ENCODE measurements at regions not wholly inside any gene's neighbourhood (a gene's known extent, or its start where the extent isn't known, plus 50 kb on each side); places are given as distances from the start of the nearest gene placed in this dataset.

DNA sequence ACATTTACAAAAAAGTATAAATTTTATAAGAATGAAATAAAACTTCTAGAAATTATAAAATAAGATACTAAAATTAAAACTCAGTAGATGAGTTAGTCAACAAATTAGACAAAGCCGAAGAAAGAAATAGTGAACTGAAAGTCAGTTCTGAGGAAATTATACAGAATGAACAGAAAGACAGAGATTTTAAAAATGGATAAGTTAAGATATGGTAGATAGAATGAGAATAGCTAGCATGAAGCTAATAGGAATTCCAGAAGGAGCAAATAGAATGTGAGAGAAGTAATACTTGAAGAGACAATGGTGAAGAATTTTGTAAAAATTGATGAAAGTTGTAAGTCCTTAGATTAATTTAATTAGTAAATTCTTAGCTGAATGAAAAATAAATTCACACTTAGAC lies 430.4 kb upstream of the RUNX1 start:
- H3K9me3 ChIP-seq = no peaks in the 10 kb centered on the region
- no peaks in the 10 kb centered on the region for H3K27me3 ChIP-seq (ENCODE audit: insufficient read depth)
- no peak overlapping the region for H3K4me2 ChIP-seq
- H3F3A ChIP-seq (replicated peaks; ENCODE audit: insufficient read depth) = peaks cover 5% of the 10 kb centered on the region
- no peak for DNase-seq
- no peaks in the 10 kb centered on the region for H3K36me3 ChIP-seq (replicated peaks in 1 of 2; ENCODE audit: control insufficient read depth in 1 of 2, insufficient read depth in 2 of 2, low read length in 1 of 2)
- H4K20me1 ChIP-seq (ENCODE audit: insufficient read depth) = no peaks in the 10 kb centered on the region
- H3K9ac ChIP-seq = no peak overlapping the region
- 48% methylated on average over 1 of the region's 1 CpG for WGBS (ENCODE audit: low lambda C conversion rate)
- no peak overlapping the region for H3K27ac ChIP-seq (ENCODE audit: low read depth in 2 of 2, low read length in 1 of 2)
- no peaks in the 10 kb centered on the region for H3K9me2 ChIP-seq
- no peak for TF ChIP-seq JUND (IDR thresholded peaks at IDR 0.05)
- TF ChIP-seq ELF1 (IDR thresholded peaks at IDR 0.05) = no peak
- TF ChIP-seq TCF12 (IDR thresholded peaks at IDR 0.05) = no peak
- TF ChIP-seq CTCF (IDR thresholded peaks at IDR 0.05) = no peak
- no peak for TF ChIP-seq FOXM1 (IDR thresholded peaks at IDR 0.05; ENCODE audit: low read depth)
- no peak for TF ChIP-seq RAD21 (IDR thresholded peaks at IDR 0.05; ENCODE audit: low read length)
- H2AFZ ChIP-seq (ENCODE audit: low read depth) = no peak overlapping the region
- peaks cover 0 to 10% of the 10 kb centered on the region in 2 experiments; a peak in 3 of 4 replicates for H3K4me1 ChIP-seq (ENCODE audit: control insufficient read depth in 1 of 2, insufficient read depth in 2 of 2, low read depth in 1 of 2, low read length in 1 of 2)
- H3K79me2 ChIP-seq (ENCODE audit: insufficient read depth) = no peaks in the 10 kb centered on the region
- ChIA-PET POLR2A (no interaction called here), CTCF (no interaction called here)
- H3K4me3 ChIP-seq (ENCODE audit: low read depth in 2 of 2, low read length in 1 of 2) = no peak overlapping the region

DNA sequence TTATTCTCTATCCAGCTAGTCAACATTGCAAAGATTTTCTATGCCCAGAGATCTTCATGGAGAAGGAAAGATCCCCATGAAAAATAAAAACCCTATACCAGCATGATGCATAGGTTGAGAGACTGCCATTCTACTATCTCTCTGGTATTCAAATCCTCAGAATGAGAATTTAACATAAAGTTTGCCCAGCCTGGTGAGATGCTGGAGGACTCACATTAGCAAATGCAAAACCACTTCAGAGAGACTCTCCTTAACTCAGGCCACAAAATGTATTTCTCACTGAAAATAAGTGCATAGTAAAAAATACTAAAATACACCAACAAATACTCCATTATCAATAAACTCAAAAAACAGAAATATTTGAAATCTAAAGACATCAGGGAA lies 430.0 kb upstream of the RUNX1 start:
- Histone ChIP-seq H3F3A (replicated peaks; ENCODE audit: insufficient read depth) (peaks cover 5% of the 10 kb centered on the region), H4K20me1 (ENCODE audit: insufficient read depth) (no peaks in the 10 kb centered on the region), H3K9ac (no peak overlapping the region), H3K9me2 (no peaks in the 10 kb centered on the region), H3K4me1 (ENCODE audit: control insufficient read depth in 1 of 2, insufficient read depth in 2 of 2, low read depth in 1 of 2, low read length in 1 of 2) (peaks cover 0 to 10% of the 10 kb centered on the region in 2 experiments; a peak in 3 of 4 replicates), H3K4me3 (ENCODE audit: low read depth in 2 of 2, low read length in 1 of 2) (no peak overlapping the region), H3K79me2 (ENCODE audit: insufficient read depth) (no peaks in the 10 kb centered on the region), H3K4me2 (no peak overlapping the region), H2AFZ (ENCODE audit: low read depth) (no peak overlapping the region), H3K27me3 (ENCODE audit: insufficient read depth) (no peaks in the 10 kb centered on the region), H3K9me3 (no peaks in the 10 kb centered on the region), H3K27ac (ENCODE audit: low read depth in 2 of 2, low read length in 1 of 2) (no peak overlapping the region), H3K36me3 (replicated peaks in 1 of 2; ENCODE audit: control insufficient read depth in 1 of 2, insufficient read depth in 2 of 2, low read length in 1 of 2) (no peaks in the 10 kb centered on the region)
- ChIA-PET POLR2A (no interaction called here), CTCF (no interaction called here)
- no peak for TF ChIP-seq FOSL2 (IDR thresholded peaks at IDR 0.05; ENCODE audit: borderline replicate concordance, low read depth)
- no peak for TF ChIP-seq MXI1 (IDR thresholded peaks at IDR 0.05; ENCODE audit: low read depth, low read length)
- TF ChIP-seq ELF1 (IDR thresholded peaks at IDR 0.05) = no peak
- no peak for TF ChIP-seq POLR2AphosphoS5 (IDR thresholded peaks at IDR 0.05; ENCODE audit: low read depth, low read length)
- no peak for TF ChIP-seq TEAD4 (IDR thresholded peaks at IDR 0.05; ENCODE audit: borderline replicate concordance, insufficient read depth)
- TF ChIP-seq NRF1 (IDR thresholded peaks at IDR 0.05; ENCODE audit: low read depth, low read length) = no peak
- TF ChIP-seq IRF3 (IDR thresholded peaks at IDR 0.05; ENCODE audit: low read depth, low read length) = no peak
- no peak for TF ChIP-seq RCOR1 (IDR thresholded peaks at IDR 0.05; ENCODE audit: low read length)
- no peak for TF ChIP-seq MEF2A (IDR thresholded peaks at IDR 0.05; ENCODE audit: borderline replicate concordance, low read depth)
- no peak for TF ChIP-seq EP300 (IDR thresholded peaks at IDR 0.05; ENCODE audit: borderline replicate concordance in 1 of 2, low read depth in 1 of 2, low read length in 1 of 2)
- no peak for TF ChIP-seq RAD21 (IDR thresholded peaks at IDR 0.05; ENCODE audit: low read length)
- no peak for TF ChIP-seq JUND (IDR thresholded peaks at IDR 0.05)
- TF ChIP-seq, protein P1, sequence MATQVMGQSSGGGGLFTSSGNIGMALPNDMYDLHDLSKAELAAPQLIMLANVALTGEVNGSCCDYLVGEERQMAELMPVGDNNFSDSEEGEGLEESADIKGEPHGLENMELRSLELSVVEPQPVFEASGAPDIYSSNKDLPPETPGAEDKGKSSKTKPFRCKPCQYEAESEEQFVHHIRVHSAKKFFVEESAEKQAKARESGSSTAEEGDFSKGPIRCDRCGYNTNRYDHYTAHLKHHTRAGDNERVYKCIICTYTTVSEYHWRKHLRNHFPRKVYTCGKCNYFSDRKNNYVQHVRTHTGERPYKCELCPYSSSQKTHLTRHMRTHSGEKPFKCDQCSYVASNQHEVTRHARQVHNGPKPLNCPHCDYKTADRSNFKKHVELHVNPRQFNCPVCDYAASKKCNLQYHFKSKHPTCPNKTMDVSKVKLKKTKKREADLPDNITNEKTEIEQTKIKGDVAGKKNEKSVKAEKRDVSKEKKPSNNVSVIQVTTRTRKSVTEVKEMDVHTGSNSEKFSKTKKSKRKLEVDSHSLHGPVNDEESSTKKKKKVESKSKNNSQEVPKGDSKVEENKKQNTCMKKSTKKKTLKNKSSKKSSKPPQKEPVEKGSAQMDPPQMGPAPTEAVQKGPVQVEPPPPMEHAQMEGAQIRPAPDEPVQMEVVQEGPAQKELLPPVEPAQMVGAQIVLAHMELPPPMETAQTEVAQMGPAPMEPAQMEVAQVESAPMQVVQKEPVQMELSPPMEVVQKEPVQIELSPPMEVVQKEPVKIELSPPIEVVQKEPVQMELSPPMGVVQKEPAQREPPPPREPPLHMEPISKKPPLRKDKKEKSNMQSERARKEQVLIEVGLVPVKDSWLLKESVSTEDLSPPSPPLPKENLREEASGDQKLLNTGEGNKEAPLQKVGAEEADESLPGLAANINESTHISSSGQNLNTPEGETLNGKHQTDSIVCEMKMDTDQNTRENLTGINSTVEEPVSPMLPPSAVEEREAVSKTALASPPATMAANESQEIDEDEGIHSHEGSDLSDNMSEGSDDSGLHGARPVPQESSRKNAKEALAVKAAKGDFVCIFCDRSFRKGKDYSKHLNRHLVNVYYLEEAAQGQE (IDR thresholded peaks at IDR 0.05; ENCODE audit: low read depth, low read length) = no peak
- DNase-seq = no peak

Data from SK-N-SH (cell line).